HG03520 (cell line): ENCODE measurements at regions not wholly inside any gene's neighbourhood (a gene's known extent, or its start where the extent isn't known, plus 50 kb on each side); places are given as distances from the start of the nearest gene placed in this dataset.
A peak's percentile ranks its signal among the peaks of the same experiment; 100 is the strongest.

ENCODE experiments used
- ATAC-seq: cut with Tn5 transposase; IDR thresholded peaks from one replicate; pipeline ENCODE4 v1.9.1; 2021; ENCODE audit warnings: mild to moderate bottlenecking, moderate library complexity; ENCODE audit not compliant: unreplicated experiment

DNA sequence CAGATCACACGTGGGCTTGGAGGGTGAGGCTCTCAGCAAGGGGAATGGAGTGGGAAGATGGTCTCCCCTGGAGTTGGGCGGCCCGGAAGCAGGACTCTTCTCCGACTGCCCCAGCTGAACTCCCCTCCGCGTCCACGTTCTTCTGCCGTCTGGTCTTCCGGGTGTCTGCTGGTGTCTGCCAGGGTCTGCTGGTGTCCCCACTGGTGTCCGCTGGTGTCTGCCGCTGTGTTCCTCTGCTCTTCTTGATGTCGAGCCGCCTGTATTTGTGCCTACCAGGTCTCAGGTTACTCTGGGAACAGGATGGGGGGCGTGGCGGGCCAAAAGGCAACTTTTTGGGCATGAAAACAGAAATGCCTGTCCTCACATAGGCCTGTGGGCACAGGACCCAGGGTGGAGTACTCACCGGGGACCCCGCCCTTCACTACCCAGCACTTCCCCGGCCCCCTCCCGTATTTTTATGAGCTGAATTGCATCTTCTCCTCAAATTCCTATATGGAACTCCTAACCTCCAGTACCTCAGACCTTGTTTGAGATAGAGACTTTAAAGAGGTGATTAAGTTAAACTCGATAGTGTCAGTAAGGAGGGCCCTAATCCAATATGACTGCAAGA is 675.4 kb downstream of the SEMA5A start:
- ATAC-seq = no peak

DNA sequence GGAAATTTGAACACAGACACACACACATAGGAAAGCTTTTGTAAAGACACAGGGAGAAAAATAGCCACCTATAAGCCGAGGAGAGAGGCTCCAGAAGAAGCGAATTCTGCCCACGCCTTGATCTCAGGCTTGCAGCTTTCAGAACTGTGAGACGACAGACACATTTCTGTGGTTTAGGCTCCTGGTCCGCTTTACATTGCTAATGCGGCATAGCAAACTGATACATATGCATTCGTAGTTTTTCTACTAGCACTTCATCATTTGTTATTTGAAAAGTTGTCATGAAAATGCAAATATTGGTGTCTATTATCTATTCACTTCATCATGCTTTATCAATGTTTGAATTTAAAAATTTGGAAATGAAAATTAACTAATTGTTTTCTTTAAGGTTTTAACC is 674.9 kb downstream of the SEMA5A start:
- ATAC-seq = no peak

DNA sequence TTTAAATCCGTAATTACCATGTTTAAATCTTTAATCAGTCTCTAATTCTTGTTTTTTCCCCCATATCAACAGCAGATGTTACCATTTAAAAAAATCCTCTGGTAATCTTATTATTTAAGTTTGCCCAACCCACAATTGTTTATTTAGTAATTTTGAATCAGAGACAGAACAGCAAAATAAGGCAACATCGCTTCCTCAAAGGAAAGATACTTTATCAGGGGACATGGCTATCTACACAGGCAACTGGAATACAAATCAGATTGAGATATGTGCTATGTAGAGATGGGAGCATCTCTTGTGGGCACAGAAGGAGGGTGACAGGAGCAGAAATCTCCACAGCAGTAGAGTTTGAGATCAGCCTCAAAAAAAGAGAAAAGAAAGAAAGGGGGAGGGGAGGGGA is 674.4 kb downstream of the SEMA5A start:
- ATAC-seq = no peak

DNA sequence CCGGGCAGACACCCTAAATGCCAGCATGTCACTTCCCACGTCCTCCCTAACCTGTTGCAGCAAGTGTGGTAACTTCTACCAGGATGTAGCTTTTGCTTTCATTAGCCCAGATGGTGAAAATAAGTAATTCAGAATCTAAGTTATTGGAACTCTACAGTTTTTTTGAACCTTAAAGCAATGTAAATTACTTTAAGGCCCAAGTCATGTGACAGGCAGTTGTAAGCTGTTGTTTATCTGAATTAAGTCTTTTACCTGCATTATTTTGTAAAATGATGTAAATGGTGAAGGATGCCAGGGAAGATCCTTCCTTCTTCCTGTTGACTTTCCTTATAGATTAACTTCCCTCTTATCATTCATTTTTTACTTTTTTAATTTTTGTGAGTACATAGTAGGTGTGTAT is 670.2 kb downstream of the SEMA5A start:
- no peak for ATAC-seq

DNA sequence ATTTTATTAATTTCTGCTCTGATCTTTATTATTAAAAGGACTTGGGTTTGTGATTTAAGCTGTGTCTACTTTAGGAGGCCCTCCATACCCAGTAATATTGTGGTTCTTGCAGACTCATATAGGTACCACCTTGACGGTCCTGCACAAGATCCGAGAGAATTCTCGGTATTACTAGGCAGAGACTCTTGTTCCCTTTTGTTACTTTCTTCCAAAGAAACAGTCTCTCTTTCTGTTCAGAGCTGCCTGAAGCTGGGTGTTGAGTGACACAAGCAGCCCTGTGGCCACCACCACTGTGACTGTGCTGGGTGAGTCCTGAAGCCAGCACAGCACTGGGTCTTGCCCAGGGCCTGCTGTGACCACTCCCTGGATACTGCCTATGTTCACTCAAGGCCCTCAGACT is 666.6 kb downstream of the SEMA5A start:
- ATAC-seq = no peak

DNA sequence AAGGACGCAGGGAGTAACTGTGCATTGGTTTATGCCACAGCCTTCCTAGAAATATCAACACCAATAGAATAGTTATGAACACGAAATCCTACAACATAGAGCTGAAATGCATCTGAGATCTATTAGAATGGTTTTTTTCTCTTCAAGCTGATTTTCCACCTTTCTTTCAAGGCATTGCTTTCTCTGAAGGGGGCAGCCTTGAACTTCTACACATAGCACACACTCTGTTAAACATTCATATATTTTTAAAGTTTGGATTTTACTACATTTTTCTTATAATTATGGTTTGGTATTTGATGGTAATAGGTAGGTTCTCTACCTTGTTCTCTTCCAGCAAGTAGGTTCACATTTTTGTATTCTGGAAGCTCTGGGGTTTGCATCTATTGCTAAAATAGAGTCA is 661.8 kb downstream of the SEMA5A start:
- no peak for ATAC-seq

DNA sequence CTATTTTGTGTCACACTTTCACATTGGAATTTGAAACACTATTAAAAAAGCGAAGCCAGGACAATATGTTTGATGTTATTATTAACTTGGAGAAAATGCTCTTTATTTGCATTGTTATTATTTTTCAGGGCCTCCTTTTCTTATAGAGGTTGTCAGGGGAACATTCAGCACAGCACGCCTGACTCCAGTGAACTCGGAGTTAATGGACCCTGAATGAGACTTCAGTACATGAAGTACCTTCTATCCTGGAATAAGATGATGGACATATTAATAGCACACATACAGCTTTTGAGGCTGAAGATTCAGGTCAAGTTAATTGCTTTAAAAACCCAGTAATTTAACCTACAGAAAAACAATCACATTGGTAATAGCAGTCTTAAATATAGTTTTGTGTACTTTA is 652.9 kb downstream of the SEMA5A start:
- ATAC-seq = no peak

DNA sequence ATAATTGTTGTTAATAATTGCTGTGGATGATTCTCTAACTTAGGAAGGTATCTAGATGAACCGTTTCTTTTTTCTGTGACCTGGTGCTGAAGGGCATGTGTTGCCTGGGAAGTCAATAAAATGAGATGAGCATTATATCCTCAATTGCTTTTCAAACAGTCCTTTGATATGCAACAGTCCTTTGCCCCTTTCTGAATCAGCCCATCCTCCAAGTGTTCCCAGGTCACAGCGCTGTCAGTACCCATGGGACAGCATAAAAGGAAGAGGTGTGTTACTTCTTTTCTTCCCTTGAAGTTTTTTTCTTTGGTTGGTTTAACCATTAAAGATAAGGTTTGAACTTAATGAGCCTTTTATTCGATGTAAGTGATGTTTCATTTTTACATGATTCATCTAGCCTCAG is 651.8 kb downstream of the SEMA5A start:
- ATAC-seq = no peak

DNA sequence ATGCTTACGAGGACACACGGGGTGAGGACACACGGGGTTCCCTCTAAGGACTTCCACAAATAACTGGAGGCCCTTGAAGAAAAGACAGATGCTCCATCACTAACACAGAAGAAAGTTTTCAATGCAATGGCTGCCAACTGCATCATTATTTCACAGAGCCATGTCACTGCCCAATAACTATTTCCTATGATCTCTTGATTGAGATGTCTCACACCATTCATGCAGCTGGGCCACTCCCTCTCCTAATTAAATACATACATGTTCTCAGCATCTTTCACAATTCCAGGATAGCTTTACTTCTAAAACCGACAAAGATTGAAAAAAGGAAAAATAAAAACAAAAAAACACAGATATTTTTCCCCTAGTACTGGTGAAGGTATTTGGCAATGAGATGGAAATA is 650.8 kb downstream of the SEMA5A start:
- ATAC-seq = no peak

DNA sequence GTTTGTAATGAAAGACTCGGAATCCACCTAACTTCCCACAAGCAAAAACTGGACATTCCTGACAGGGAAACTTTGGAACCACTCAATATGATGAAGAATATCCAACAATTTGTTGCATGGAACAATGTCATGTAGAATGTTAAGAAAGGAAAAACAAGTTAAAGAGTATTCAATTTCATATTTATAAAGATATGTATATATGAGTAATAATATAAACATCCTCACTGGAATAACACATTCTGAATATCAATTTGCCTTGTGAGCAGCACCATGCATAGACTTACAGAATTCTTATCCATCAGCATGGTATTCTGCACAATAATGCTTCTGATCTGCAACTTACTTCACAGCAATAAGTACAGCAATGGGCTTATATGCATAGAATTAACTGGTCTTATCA is 650.3 kb downstream of the SEMA5A start:
- no peak for ATAC-seq

DNA sequence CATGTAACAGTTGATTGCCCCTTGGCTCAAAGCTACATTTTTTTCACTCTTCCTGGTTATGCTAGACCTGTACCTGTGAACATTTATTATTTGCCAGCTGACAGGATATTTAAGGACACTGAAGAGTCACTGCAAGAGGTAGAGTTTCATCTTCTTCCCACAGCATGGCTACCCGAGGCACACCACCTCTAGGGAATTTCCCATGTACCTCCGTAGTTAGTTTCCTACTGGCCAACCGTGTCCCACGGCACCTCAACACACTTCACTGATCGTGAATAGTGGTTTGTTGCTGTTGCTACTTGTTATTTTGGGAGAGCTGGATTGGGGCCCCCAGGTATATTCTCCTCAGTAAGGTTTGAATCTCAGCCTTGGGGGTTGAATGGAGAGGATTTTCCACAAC is 648.6 kb downstream of the SEMA5A start:
- no peak for ATAC-seq

DNA sequence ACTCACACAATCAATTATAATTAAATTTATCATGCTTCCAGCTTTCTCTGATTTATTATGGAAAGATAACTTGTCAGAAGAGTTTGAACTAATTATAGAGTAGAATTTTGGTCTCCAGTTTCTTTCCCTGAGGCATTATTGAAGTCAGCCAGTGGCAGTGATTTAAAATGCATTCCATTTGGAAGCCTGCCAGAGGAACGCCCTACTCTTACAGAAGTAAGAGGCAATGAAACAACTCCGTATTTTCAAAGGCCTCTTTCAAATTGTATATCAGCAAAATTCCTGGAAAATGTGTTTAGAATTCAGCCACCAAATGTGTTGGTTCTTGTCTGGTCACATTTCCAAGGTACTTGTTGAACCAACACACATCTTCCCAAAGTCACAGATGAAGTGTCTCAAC is 640.9 kb downstream of the SEMA5A start:
- ATAC-seq = no peak

DNA sequence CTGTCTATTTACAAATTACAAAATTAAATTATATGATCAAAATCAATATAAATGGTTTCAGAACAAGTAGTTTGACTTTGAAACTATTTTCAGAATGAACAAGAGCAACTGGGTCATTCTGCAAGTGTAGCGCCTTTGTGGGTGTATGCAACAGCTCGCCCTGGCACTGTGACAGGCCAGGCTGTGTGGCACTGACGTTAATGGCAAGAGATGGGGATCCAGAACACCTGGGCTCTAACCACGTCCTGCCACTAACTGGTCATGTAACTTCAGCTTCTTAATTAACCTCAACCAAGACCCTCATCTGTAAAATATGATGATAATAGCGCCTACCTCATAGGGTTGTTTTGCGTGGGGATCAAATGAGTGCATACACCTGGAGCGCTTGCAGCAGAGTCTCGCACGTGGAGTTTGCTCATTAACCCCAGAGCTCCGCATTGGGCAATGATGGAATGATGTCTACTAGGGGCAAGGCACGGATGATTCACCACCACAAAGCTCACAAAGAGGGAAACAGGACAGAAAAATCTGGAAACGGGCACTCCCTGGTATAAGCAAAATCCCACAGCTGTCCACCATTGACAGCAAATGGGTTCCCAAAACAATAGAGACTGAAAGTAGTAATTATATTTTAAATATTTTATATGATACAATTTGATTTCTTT is 639.4 kb downstream of the SEMA5A start:
- no peak for ATAC-seq

DNA sequence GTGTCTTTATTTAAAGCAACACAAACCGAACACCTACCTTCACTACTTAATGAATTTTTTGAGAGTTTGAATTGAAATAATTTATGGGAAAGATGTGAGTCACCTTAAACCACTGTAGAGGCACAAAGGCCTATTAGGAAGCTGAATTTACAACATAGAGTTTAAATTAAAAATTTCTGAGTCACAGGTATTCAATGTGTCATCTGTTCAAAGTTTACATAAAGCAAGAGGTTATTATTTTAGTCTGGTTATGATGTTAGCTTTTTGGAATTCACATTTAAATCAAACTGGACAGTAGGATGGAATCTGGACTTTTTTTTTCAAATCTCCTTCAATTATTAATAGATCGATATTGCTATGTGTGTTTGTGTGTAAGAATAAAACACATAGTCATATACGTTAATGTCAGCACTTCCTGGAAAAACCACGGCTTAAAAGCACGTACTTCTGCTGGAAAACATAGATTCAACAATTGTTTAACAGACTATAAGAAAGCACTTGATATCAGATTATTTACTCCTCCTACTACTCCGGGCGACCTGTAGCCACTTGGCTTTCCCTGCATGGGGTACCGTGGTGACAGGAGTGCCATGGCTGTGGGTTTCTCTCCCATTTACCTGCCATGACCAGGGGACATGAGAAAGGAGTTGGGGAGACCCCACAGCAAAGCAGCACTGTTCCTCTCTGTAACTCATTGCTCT is 638.6 kb downstream of the SEMA5A start:
- no peak for ATAC-seq

DNA sequence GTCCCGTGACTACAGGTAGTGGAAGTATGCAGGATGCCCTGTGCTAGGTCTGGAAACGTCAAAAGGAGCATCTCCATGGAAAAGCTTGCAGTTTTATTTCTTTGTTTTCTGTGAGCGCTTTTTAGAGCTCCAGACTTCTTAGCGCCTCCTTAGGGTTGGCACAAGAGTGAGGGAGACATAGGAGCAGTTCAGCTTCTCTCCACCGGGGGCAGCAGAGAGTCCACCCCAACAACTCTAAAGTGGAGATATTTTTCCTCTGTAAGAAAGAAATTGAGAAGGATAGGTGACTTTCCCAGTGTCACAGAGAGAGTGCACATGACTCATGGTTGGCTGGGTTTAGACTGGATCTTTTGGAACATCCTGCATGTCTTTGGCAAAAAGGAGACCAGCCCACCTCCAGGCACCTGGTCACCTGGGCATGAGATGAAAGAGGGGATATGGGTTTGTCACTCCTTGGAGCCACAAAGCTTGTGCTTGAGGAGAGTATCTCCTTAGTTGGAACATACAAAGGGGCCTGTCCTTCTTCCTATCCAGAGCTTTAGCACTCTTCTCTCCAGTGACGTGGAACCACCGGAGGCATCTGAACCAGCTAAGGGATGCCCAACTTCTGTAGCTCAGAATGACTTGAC is 637.7 kb downstream of the SEMA5A start:
- ATAC-seq = peak; percentile 74

DNA sequence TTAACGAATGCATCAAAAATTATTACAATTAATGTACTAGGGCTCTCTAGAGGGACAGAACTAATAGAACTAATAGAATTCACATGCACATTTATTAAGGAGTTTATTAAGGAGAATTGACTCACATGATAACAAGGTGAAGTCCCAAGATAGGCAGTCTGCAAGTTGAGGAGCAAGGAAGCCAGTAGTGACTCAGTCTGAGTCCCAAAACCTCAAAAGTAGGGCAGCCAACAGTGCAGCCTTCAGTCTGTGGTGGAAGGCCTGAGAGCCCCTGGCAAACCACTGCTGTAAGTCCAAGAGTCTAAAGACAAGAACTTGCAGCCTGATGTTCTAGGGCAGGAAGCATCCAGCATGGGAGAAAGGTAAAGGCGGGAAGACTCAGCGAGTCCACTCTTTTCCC is 633.8 kb downstream of the SEMA5A start:
- no peak for ATAC-seq

DNA sequence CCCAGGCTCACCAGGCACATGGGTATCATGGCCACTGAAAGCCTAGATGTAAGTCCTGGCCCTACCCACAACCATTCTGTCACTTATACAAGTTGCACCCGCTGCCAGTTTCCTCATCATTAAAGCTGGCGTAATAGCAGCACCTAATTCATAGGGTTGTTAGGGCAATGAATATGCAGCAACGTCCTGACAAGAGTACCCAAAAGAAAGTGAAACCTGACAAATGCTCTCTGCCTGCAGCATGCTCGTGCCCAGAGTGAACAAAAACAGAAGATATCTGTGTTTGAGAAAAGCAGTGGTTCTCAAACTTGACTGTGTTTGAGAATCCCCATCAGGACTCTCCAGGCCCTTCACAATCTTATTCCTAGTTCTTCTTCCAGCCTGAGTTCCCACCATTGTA is 632.4 kb downstream of the SEMA5A start:
- ATAC-seq = no peak

DNA sequence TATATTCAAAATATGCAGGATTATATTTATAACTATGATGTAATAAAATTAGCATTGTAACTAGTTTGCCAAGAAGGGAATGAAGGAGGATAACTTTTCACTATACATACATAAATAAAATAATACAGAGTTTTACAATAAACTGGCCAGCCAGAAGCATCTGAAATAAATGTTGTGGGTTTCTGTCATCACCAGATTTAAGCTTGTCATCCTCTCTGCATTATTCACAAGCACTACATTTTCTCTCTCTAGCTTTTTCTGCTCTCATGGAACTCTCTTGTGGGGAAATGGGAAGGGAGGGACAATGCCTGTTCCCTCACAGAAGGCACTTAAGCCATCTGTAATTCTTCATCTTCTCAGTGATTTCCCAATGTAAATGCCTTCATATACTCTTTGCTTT is 626.8 kb downstream of the SEMA5A start:
- no peak for ATAC-seq

DNA sequence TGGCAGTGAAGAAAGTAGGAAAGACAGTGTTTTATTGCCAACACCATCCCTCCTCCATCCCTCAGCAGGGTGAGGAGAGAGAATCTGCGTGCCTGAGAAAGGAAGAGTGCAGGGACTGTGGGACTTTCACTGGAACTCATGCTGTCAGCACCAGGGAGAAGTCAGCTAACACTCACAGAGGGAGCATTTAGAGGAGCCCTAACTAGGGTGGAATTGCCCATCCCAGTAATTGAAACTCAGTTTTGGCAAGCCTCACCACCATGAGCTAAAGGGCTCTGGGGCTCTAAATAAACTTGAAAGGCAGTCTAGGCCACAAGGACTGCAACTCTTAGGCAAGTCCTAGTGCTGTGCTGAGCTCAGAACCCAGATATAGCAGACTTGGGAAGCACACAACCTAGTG is 622.3 kb downstream of the SEMA5A start:
- ATAC-seq = no peak

DNA sequence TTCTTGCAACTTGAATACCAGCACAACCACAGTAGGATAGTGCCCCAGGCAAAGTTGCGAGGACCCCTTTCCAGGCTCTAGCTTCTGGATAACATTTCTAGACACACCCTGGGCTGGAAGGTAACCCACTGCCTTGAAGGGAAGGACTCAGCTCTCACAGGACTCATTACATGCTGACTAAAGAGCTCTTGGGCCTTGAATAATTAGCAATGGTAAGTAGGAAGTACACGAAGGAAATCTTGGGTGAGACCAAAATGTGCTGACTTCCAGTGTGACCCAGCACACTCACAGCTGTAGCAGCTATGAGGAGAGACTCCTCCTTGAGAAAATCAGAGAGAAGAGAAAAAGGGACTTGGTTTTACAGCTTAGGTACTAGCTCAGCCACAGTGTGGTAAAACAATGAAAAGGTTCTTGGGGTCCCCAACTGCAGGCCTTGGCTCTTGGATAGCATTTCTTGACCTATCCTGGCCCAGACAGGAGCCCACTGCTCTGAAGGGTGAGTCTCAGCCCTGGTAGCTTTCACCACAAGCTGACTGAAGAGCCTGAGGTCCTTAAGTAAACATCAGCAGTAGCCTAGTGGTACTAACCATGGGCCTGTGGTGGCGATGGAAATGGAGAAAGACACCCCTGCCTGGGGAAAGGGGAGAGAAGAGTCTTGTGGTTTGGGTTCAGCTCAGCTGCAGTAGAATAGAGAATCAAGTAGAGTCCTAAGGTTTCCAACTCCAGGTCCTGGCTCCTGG is 621.7 kb downstream of the SEMA5A start:
- ATAC-seq = no peak

DNA sequence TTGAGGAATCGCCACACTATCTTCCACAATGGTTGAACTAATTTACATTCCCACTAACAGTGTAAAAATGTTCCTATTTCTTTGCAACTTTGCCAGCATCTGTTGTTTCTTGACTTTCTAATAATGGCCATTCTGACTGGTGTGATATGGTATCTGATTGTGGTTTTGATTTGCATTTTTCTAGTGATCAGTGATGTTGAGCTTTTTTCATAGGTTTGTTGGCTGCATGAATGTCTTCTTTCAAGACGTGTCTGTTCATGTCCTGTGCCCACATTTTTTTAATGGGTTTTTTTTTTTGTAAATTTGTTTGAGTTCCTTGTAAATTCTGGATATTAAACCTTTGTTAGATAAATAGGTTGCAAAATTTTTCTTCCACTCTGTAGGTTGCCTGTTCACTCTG is 615.9 kb downstream of the SEMA5A start:
- ATAC-seq = no peak
